Colonic mucosa (tissue), 4 donors: ENCODE measurements at regions not wholly inside any gene's neighbourhood (a gene's known extent, or its start where the extent isn't known, plus 50 kb on each side); places are given as distances from the start of the nearest gene placed in this dataset.

ENCODE experiments used
- DNase-seq: peaks from one replicate; pipeline ENCODE4 v3.0.0-alpha.2; 2020
- H3K27ac ChIP-seq: fragments of 200-600 bp; one replicate; pipeline ENCODE4 v1.8.0; 2021
- H3K27me3 ChIP-seq: fragments of 200-600 bp; one replicate; pipeline ENCODE4 v1.8.0; 2021
- H3K36me3 ChIP-seq: fragments of 200-600 bp; one replicate; pipeline ENCODE4 v1.8.0; 2021
- H3K4me1 ChIP-seq: fragments of 200-600 bp; one replicate; pipeline ENCODE4 v1.8.0; 2021; ENCODE audit warnings: mild to moderate bottlenecking
- H3K4me3 ChIP-seq: fragments of 200-600 bp; one replicate; pipeline ENCODE4 v1.8.0; 2021
- H3K9ac ChIP-seq, 2 donors: one replicate each; pipeline ENCODE4 v1.7.0; 2013; ENCODE audit warnings: control low read depth in 2 of 2, low read depth in 2 of 2, low read length in 2 of 2
- H3K9me3 ChIP-seq: fragments of 200-600 bp; one replicate; pipeline ENCODE4 v1.8.0; 2021
- intact Hi-C: fragments of 100-400 bp; cut with DNase I; formaldehyde crosslinking; loops from one replicate; pipeline ENCODE4 v1.14.1; 2022
- TF ChIP-seq, protein P1 (sequence below): fragments of 200-600 bp; IDR thresholded peaks from one replicate; pipeline ENCODE4 v1.8.0; 2022; ENCODE audit warnings: antibody characterized with exemption, mild to moderate bottlenecking
- donor health status: healthy.
- donor health status: DM: no; HTN: no; CAD: no.
- donor health status: DM: no; HTN: no; CAD: no.

DNA sequence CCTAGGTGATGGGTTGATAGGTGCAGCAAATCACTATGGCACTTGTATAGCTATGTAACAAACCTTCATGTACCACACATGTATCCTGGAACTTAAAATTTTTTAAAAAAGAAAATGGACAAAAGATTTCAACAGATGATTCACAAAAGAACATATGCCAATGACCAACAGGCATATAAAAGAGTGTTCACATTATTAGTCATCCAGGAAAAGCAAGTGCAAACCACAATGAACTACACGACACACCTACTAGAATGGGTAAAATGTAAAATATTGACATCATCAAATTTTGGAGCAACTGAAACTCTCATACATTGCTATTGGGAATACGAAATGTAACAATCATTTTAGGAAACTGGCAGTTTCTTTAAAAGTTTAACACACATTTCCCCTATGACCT lies 109.9 kb downstream of the YIPF5 start:
- H3K27ac ChIP-seq = no peak overlapping the region
- no peaks in the 10 kb centered on the region for H3K4me1 ChIP-seq
- H3K27me3 ChIP-seq = no peaks in the 10 kb centered on the region
- no peaks in the 10 kb centered on the region for H3K9me3 ChIP-seq
- intact Hi-C loops = no loop called here
- TF ChIP-seq, protein P1, sequence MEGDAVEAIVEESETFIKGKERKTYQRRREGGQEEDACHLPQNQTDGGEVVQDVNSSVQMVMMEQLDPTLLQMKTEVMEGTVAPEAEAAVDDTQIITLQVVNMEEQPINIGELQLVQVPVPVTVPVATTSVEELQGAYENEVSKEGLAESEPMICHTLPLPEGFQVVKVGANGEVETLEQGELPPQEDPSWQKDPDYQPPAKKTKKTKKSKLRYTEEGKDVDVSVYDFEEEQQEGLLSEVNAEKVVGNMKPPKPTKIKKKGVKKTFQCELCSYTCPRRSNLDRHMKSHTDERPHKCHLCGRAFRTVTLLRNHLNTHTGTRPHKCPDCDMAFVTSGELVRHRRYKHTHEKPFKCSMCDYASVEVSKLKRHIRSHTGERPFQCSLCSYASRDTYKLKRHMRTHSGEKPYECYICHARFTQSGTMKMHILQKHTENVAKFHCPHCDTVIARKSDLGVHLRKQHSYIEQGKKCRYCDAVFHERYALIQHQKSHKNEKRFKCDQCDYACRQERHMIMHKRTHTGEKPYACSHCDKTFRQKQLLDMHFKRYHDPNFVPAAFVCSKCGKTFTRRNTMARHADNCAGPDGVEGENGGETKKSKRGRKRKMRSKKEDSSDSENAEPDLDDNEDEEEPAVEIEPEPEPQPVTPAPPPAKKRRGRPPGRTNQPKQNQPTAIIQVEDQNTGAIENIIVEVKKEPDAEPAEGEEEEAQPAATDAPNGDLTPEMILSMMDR = no peak
- H3K36me3 ChIP-seq = no peaks in the 10 kb centered on the region
- no peak overlapping the region for H3K4me3 ChIP-seq
- no peak for DNase-seq
- H3K9ac ChIP-seq = no peak overlapping the region

GRCh38 chr5:144065786-144066185 lies 104.7 kb downstream of the YIPF5 start:
- DNase-seq = no peak
- Histone ChIP-seq H3K9me3 (no peaks in the 10 kb centered on the region), H3K27me3 (no peaks in the 10 kb centered on the region), H3K4me3 (no peak overlapping the region), H3K4me1 (no peaks in the 10 kb centered on the region), H3K9ac (no peak overlapping the region), H3K27ac (no peak overlapping the region), H3K36me3 (no peaks in the 10 kb centered on the region)
- TF ChIP-seq, protein P1 = no peak
- intact Hi-C loops = no loop called here

GRCh38 chr5:144072518-144072927 lies 97.9 kb downstream of the YIPF5 start:
- Histone ChIP-seq H3K27ac (no peak overlapping the region), H3K9me3 (no peaks in the 10 kb centered on the region), H3K4me1 (no peaks in the 10 kb centered on the region), H3K36me3 (no peaks in the 10 kb centered on the region), H3K27me3 (no peaks in the 10 kb centered on the region), H3K4me3 (no peak overlapping the region), H3K9ac (no peak overlapping the region)
- no peak for DNase-seq
- TF ChIP-seq, protein P1 = no peak
- intact Hi-C loops = no loop called here

- H3K27ac ChIP-seq = no peak overlapping the region
- no peak overlapping the region for H3K4me3 ChIP-seq
- H3K27me3 ChIP-seq = no peaks in the 10 kb centered on the region
- H3K4me1 ChIP-seq = no peaks in the 10 kb centered on the region
- H3K36me3 ChIP-seq = no peaks in the 10 kb centered on the region
- no peaks in the 10 kb centered on the region for H3K9me3 ChIP-seq
- no peak for DNase-seq
- intact Hi-C loops = no loop called here
- H3K9ac ChIP-seq = no peak overlapping the region
- TF ChIP-seq, protein P1 = no peak
Observed at GRCh38 chr5:144076521-144077083, 93.9 kb downstream of the YIPF5 start.

- TF ChIP-seq, protein P1 = no peak
- H3K4me3 ChIP-seq = no peak overlapping the region
- no peaks in the 10 kb centered on the region for H3K36me3 ChIP-seq
- no peaks in the 10 kb centered on the region for H3K9me3 ChIP-seq
- intact Hi-C loops = no loop called here
- no peak overlapping the region for H3K27ac ChIP-seq
- H3K27me3 ChIP-seq = no peaks in the 10 kb centered on the region
- no peak for DNase-seq
- H3K4me1 ChIP-seq = no peaks in the 10 kb centered on the region
- H3K9ac ChIP-seq = no peak overlapping the region
Observed at GRCh38 chr5:144083185-144083584, 87.3 kb downstream of the YIPF5 start.
